ENCODE measurements at regions not wholly inside any gene's neighbourhood (a gene's known extent, or its start where the extent isn't known, plus 50 kb on each side); places are given as distances from the start of the nearest gene placed in this dataset.

- H3K27ac ChIP-seq (ENCODE audit: low read depth, low read length), result no peak overlapping the region
- no peaks in the 10 kb centered on the region for H3K9me2 ChIP-seq (replicated peaks; ENCODE audit: insufficient read depth, low read length)
- H3K4me3 ChIP-seq (ENCODE audit: insufficient read depth, low read length, poor library complexity, severe bottlenecking), result no peak overlapping the region
- no peak overlapping the region for H2AFZ ChIP-seq (ENCODE audit: low read depth, low read length, severe bottlenecking)
- no peaks in the 10 kb centered on the region for H3K36me3 ChIP-seq (ENCODE audit: low read length)
- TF ChIP-seq CTCF (IDR thresholded peaks at IDR 0.05; ENCODE audit: insufficient read depth, low read length, poor library complexity, severe bottlenecking) (no peak), EZH2phosphoT487 (conservative IDR thresholded peaks at IDR 0.05; ENCODE audit: low read length) (no peak)
- no peak overlapping the region for H3K4me2 ChIP-seq (ENCODE audit: low read depth, low read length, poor library complexity, severe bottlenecking)
- H3K9ac ChIP-seq (ENCODE audit: low read length), result no peak overlapping the region
- no peaks in the 10 kb centered on the region for H3K27me3 ChIP-seq (ENCODE audit: low read length)
- no peaks in the 10 kb centered on the region for H3F3A ChIP-seq (ENCODE audit: insufficient read depth)
- H4K20me1 ChIP-seq (ENCODE audit: low read depth, low read length), result no peaks in the 10 kb centered on the region
- H3K79me2 ChIP-seq (ENCODE audit: insufficient read depth, low read length), result no peaks in the 10 kb centered on the region
- no peaks in the 10 kb centered on the region for H3K9me3 ChIP-seq (ENCODE audit: insufficient read depth, low read length)
Measured at GRCh38 chr3:72139316-72139715, 354.4 kb upstream of the PROK2 start.

GRCh38 chr3:72137865-72138861 lies 353.2 kb upstream of the PROK2 start:
- Histone ChIP-seq H2AFZ (ENCODE audit: low read depth, low read length, severe bottlenecking) (no peak overlapping the region), H3K27ac (ENCODE audit: low read depth, low read length) (no peak overlapping the region), H3K9me3 (ENCODE audit: insufficient read depth, low read length) (no peaks in the 10 kb centered on the region), H3K9ac (ENCODE audit: low read length) (no peak overlapping the region), H3K4me2 (ENCODE audit: low read depth, low read length, poor library complexity, severe bottlenecking) (no peak overlapping the region), H3F3A (ENCODE audit: insufficient read depth) (no peaks in the 10 kb centered on the region), H3K79me2 (ENCODE audit: insufficient read depth, low read length) (no peaks in the 10 kb centered on the region), H4K20me1 (ENCODE audit: low read depth, low read length) (no peaks in the 10 kb centered on the region), H3K4me3 (ENCODE audit: insufficient read depth, low read length, poor library complexity, severe bottlenecking) (no peak overlapping the region), H3K36me3 (ENCODE audit: low read length) (no peaks in the 10 kb centered on the region), H3K9me2 (replicated peaks; ENCODE audit: insufficient read depth, low read length) (no peaks in the 10 kb centered on the region), H3K27me3 (ENCODE audit: low read length) (no peaks in the 10 kb centered on the region)
- no peak for TF ChIP-seq EZH2phosphoT487 (conservative IDR thresholded peaks at IDR 0.05; ENCODE audit: low read length)
- TF ChIP-seq CTCF (IDR thresholded peaks at IDR 0.05; ENCODE audit: insufficient read depth, low read length, poor library complexity, severe bottlenecking), result no peak

GRCh38 chr3:72135636-72136035 lies 350.7 kb upstream of the PROK2 start:
- Histone ChIP-seq H3F3A (ENCODE audit: insufficient read depth) (no peaks in the 10 kb centered on the region), H4K20me1 (ENCODE audit: low read depth, low read length) (no peaks in the 10 kb centered on the region), H3K79me2 (ENCODE audit: insufficient read depth, low read length) (no peaks in the 10 kb centered on the region), H2AFZ (ENCODE audit: low read depth, low read length, severe bottlenecking) (no peak overlapping the region), H3K9ac (ENCODE audit: low read length) (no peak overlapping the region), H3K27me3 (ENCODE audit: low read length) (no peaks in the 10 kb centered on the region), H3K27ac (ENCODE audit: low read depth, low read length) (no peak overlapping the region), H3K9me3 (ENCODE audit: insufficient read depth, low read length) (no peaks in the 10 kb centered on the region), H3K9me2 (replicated peaks; ENCODE audit: insufficient read depth, low read length) (no peaks in the 10 kb centered on the region), H3K4me3 (ENCODE audit: insufficient read depth, low read length, poor library complexity, severe bottlenecking) (no peak overlapping the region), H3K4me2 (ENCODE audit: low read depth, low read length, poor library complexity, severe bottlenecking) (no peak overlapping the region), H3K36me3 (ENCODE audit: low read length) (no peaks in the 10 kb centered on the region)
- TF ChIP-seq EZH2phosphoT487 (conservative IDR thresholded peaks at IDR 0.05; ENCODE audit: low read length), result no peak
- TF ChIP-seq CTCF (IDR thresholded peaks at IDR 0.05; ENCODE audit: insufficient read depth, low read length, poor library complexity, severe bottlenecking), result no peak

All from SU-DHL-6 (cell line).